GM18508 (cell line): ENCODE measurements at regions not wholly inside any gene's neighbourhood (a gene's known extent, or its start where the extent isn't known, plus 50 kb on each side); places are given as distances from the start of the nearest gene placed in this dataset.

Experiments
- ATAC-seq: cut with Tn5 transposase; IDR thresholded peaks from one replicate; pipeline ENCODE4 v1.9.1; 2021; ENCODE audit warnings: moderate number of reproducible peaks; ENCODE audit not compliant: insufficient read depth, unreplicated experiment

- no peak for ATAC-seq
Measured at GRCh38 chr18:22831441-22831904, 101.7 kb upstream of the RBBP8 start.

- no peak for ATAC-seq
Measured at GRCh38 chr18:22836932-22837331, 96.2 kb upstream of the RBBP8 start.

GRCh38 chr18:22838221-22838620, 94.9 kb upstream of the RBBP8 start:
- ATAC-seq: no peak

- no peak for ATAC-seq
Measured at GRCh38 chr18:22838639-22839277, 94.4 kb upstream of the RBBP8 start.

- ATAC-seq: no peak
Measured at GRCh38 chr18:22839340-22839821, 93.7 kb upstream of the RBBP8 start.

GRCh38 chr18:22840606-22841144, 92.5 kb upstream of the RBBP8 start:
- ATAC-seq: no peak

GRCh38 chr18:22841840-22842239, 91.3 kb upstream of the RBBP8 start:
- ATAC-seq: no peak

- no peak for ATAC-seq
Measured at GRCh38 chr18:22844190-22844589, 88.9 kb upstream of the RBBP8 start.

GRCh38 chr18:22844628-22845027, 88.5 kb upstream of the RBBP8 start:
- no peak for ATAC-seq

GRCh38 chr18:22846088-22846683, 86.9 kb upstream of the RBBP8 start:
- no peak for ATAC-seq

- no peak for ATAC-seq
Measured at GRCh38 chr18:22846697-22847096, 86.4 kb upstream of the RBBP8 start.

GRCh38 chr18:22847392-22847791, 85.7 kb upstream of the RBBP8 start:
- no peak for ATAC-seq

- no peak for ATAC-seq
Measured at GRCh38 chr18:22847867-22848451, 85.2 kb upstream of the RBBP8 start.

GRCh38 chr18:22848615-22849014, 84.5 kb upstream of the RBBP8 start:
- ATAC-seq: no peak

- ATAC-seq: no peak
Measured at GRCh38 chr18:22856870-22857269, 76.3 kb upstream of the RBBP8 start.

GRCh38 chr18:22858121-22858520, 75.0 kb upstream of the RBBP8 start:
- no peak for ATAC-seq

- ATAC-seq: no peak
Measured at GRCh38 chr18:22860807-22861206, 72.3 kb upstream of the RBBP8 start.

GRCh38 chr18:22865354-22866116, 67.6 kb upstream of the RBBP8 start:
- ATAC-seq: no peak

GRCh38 chr18:22868831-22869230, 64.3 kb upstream of the RBBP8 start:
- ATAC-seq: no peak

GRCh38 chr18:22871809-22872525, 61.2 kb upstream of the RBBP8 start:
- ATAC-seq: no peak
